Ovary (tissue), 3 donors: ENCODE measurements at regions not wholly inside any gene's neighbourhood (a gene's known extent, or its start where the extent isn't known, plus 50 kb on each side); places are given as distances from the start of the nearest gene placed in this dataset.

Source experiments
- POLR2A ChIP-seq: fragments of 450-650 bp; IDR thresholded peaks from one replicate; pipeline ENCODE4 v1.6.1; 2017; ENCODE audit warnings: antibody characterized with exemption, mild to moderate bottlenecking, moderate library complexity
- TF ChIP-seq, protein P1 (sequence below), 3 donors: fragments of 450-650 bp in 2 of 3; fragments of 200-600 bp in 1 of 3; IDR thresholded peaks; one replicate each; pipeline versions ENCODE4 v1.5.1 to v1.8.0; 2016 to 2022; ENCODE audit warnings: antibody characterized with exemption in 3 of 3, mild to moderate bottlenecking in 1 of 3
- donor health status: DM: no; HTN: no; CAD: no.

GRCh38 chr3:61311044-61311443, 59.8 kb upstream of the FHIT start:
- TF ChIP-seq, protein P1, sequence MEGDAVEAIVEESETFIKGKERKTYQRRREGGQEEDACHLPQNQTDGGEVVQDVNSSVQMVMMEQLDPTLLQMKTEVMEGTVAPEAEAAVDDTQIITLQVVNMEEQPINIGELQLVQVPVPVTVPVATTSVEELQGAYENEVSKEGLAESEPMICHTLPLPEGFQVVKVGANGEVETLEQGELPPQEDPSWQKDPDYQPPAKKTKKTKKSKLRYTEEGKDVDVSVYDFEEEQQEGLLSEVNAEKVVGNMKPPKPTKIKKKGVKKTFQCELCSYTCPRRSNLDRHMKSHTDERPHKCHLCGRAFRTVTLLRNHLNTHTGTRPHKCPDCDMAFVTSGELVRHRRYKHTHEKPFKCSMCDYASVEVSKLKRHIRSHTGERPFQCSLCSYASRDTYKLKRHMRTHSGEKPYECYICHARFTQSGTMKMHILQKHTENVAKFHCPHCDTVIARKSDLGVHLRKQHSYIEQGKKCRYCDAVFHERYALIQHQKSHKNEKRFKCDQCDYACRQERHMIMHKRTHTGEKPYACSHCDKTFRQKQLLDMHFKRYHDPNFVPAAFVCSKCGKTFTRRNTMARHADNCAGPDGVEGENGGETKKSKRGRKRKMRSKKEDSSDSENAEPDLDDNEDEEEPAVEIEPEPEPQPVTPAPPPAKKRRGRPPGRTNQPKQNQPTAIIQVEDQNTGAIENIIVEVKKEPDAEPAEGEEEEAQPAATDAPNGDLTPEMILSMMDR (IDR thresholded peaks at IDR 0.05), result no peak
- TF ChIP-seq POLR2A, result no peak
